ENCODE measurements at regions not wholly inside any gene's neighbourhood (a gene's known extent, or its start where the extent isn't known, plus 50 kb on each side); places are given as distances from the start of the nearest gene placed in this dataset.

DNA sequence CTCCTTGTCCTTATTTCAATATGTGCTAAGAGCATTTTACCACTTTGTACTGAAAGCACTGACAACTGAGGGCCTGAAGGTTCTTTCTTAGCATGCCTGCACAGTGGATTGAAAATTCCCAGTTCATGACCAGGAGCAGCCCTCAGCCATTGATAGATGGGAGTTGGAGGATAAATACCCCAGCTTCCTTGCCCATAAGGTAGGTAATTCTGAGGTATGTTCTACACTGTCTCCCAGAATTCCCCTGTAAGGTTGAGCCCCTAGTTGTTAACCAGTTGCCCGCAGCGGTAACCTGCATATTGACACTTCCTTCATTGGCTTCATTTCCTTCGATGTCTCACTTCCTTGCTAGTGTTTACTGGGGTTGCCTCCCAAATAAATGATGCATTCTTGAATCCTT, 162.0 kb downstream of the CDC5L start:
- TF ChIP-seq POLR2A (IDR thresholded peaks at IDR 0.05) (no peak), CTCF (IDR thresholded peaks at IDR 0.05) (no peak), EP300 (IDR thresholded peaks at IDR 0.05) (no peak)

Data from suprapubic skin (tissue), 3 donors.